ENCODE measurements at regions not wholly inside any gene's neighbourhood (a gene's known extent, or its start where the extent isn't known, plus 50 kb on each side); places are given as distances from the start of the nearest gene placed in this dataset.

DNA sequence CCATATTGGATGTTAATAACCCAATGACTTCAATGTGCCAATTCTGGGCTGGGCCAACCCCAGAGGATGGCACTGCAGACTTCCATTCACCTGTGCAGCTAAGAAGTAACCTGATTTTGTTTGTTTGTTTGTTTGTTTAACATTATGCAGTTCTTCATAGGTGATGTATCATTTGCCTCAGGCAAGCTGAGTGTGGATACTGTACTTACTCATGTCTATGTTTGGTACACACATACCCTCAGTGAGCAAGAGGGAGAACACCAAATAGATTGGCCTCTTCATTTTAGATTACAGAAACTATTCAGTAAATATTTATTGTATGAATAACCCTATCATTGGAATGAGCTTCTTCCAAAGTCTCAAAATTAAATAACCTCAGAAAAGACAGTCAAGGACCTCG is 180.2 kb upstream of the SMC2 start:
- TF ChIP-seq, protein P1, sequence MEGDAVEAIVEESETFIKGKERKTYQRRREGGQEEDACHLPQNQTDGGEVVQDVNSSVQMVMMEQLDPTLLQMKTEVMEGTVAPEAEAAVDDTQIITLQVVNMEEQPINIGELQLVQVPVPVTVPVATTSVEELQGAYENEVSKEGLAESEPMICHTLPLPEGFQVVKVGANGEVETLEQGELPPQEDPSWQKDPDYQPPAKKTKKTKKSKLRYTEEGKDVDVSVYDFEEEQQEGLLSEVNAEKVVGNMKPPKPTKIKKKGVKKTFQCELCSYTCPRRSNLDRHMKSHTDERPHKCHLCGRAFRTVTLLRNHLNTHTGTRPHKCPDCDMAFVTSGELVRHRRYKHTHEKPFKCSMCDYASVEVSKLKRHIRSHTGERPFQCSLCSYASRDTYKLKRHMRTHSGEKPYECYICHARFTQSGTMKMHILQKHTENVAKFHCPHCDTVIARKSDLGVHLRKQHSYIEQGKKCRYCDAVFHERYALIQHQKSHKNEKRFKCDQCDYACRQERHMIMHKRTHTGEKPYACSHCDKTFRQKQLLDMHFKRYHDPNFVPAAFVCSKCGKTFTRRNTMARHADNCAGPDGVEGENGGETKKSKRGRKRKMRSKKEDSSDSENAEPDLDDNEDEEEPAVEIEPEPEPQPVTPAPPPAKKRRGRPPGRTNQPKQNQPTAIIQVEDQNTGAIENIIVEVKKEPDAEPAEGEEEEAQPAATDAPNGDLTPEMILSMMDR (IDR thresholded peaks at IDR 0.05): no peak
- no peak for TF ChIP-seq POLR2AphosphoS5 (IDR thresholded peaks at IDR 0.05)

Data from breast epithelium (tissue), 3 donors.